Naive thymus-derived CD4-positive, alpha-beta T cell (primary cell): ENCODE measurements at regions not wholly inside any gene's neighbourhood (a gene's known extent, or its start where the extent isn't known, plus 50 kb on each side); places are given as distances from the start of the nearest gene placed in this dataset.

Experiments
- ATAC-seq: fragments of 150-1000 bp; cut with Tn5 transposase; 2 replicates; pipeline ENCODE4 v1.10.0; 2021; ENCODE audit warnings: mild to moderate bottlenecking, moderate library complexity
- CTCF ChIA-PET: fragments of 350-600 bp; sonication (Branson Sonifier 250); formaldehyde crosslinking; loops from one replicate; lab custom pipeline; 2021; ENCODE audit warnings: antibody characterized with exemption; lab: Charles Lee
- POLR2A ChIA-PET: fragments of 350-600 bp; sonication (Branson Sonifier 250); formaldehyde crosslinking; loops from one replicate; lab custom pipeline; 2021; ENCODE audit warnings: antibody characterized with exemption, inconsistent platforms; lab: Charles Lee
- DNase-seq, 9 donors: peaks; one replicate each; pipeline versions ENCODE4 v3.0.0 to v3.0.0-alpha.2; 2020 to 2022; ENCODE audit warnings: mixed read lengths in 1 of 9
- H3K27ac ChIP-seq: one replicate; pipeline ENCODE4 v1.7.0; 2013; ENCODE audit warnings: mild to moderate bottlenecking, low read depth, low read length, moderate library complexity
- H3K27me3 ChIP-seq, 2 donors: one replicate each; pipeline ENCODE4 v1.7.0; 2013; ENCODE audit warnings: low read length in 2 of 2, mild to moderate bottlenecking in 2 of 2, moderate library complexity in 2 of 2; ENCODE audit not compliant: control insufficient read depth in 2 of 2, insufficient read depth in 2 of 2
- H3K36me3 ChIP-seq, 3 experiments: 1 replicate in 2 of 3; 2 replicates in 1 of 3; pipeline ENCODE4 v1.7.0; 2013; ENCODE audit warnings: low read length in 3 of 3, mild to moderate bottlenecking in 3 of 3, moderate library complexity in 1 of 3; ENCODE audit not compliant: insufficient read depth in 3 of 3, control insufficient read depth in 2 of 3
- H3K4me1 ChIP-seq, 2 donors: one replicate each; pipeline ENCODE4 v1.7.0; 2013; ENCODE audit warnings: low read length in 2 of 2, mild to moderate bottlenecking in 2 of 2, moderate library complexity in 1 of 2; ENCODE audit not compliant: control insufficient read depth in 2 of 2, insufficient read depth in 2 of 2
- H3K4me3 ChIP-seq: 2 replicates; pipeline ENCODE4 v1.7.0; 2013; ENCODE audit warnings: mild to moderate bottlenecking, low read length
- H3K9me3 ChIP-seq, 3 experiments: 1 replicate in 2 of 3; 2 replicates in 1 of 3; pipeline ENCODE4 v1.7.0; 2013; ENCODE audit warnings: low read length in 3 of 3; ENCODE audit not compliant: control insufficient read depth in 2 of 3
- H3K27ac Mint-ChIP-seq, 9 donors: one replicate each; pipeline ENCODE4 v1.8.0; 2020 to 2022; ENCODE audit warnings: mixed read lengths in 9 of 9, mild to moderate bottlenecking in 8 of 9, moderate library complexity in 5 of 9, inconsistent platforms in 2 of 9
- H3K27me3 Mint-ChIP-seq, 5 donors: one replicate each; pipeline ENCODE4 v1.8.0; 2021 to 2022; ENCODE audit warnings: mixed read lengths in 5 of 5, mild to moderate bottlenecking in 1 of 5
- H3K36me3 Mint-ChIP-seq, 5 donors: one replicate each; pipeline ENCODE4 v1.8.0; 2020 to 2022; ENCODE audit warnings: mixed read lengths in 5 of 5, mild to moderate bottlenecking in 3 of 5, inconsistent platforms in 1 of 5
- H3K4me1 Mint-ChIP-seq, 7 donors: one replicate each; pipeline ENCODE4 v1.8.0; 2020 to 2022; ENCODE audit warnings: mixed read lengths in 7 of 7, mild to moderate bottlenecking in 3 of 7, inconsistent platforms in 1 of 7
- H3K4me3 Mint-ChIP-seq, 10 donors: one replicate each; pipeline ENCODE4 v1.8.0; 2020 to 2022; ENCODE audit warnings: mild to moderate bottlenecking in 10 of 10, mixed read lengths in 10 of 10, moderate library complexity in 6 of 10, inconsistent platforms in 2 of 10
- H3K9me3 Mint-ChIP-seq, 11 donors: one replicate each; pipeline ENCODE4 v1.8.0; 2020 to 2022; ENCODE audit warnings: mixed read lengths in 11 of 11, mild to moderate bottlenecking in 4 of 11, inconsistent platforms in 1 of 11, moderate library complexity in 1 of 11
- intact Hi-C, 2 donors: fragments of 100-400 bp; cut with micrococcal nuclease; formaldehyde crosslinking; loops; one replicate each; pipeline ENCODE4 v1.15.1; 2023

DNA sequence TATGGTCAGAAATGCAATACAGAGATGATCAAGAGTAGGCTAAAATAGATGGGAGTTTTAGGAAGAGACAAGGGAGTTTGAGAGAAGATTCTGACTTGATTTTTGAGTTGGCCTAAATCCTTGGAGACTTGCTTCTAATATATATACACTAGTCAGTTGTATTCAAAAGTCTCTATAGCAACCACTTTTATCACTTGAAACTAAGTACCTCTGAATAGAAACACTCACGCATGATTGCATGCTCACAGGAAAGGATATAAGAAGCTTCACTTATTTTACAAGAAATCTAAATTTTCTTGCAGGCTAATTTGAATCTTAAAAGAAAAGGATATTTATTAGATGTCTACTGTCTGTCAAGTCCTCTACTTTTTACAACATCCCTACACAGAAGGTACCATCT, 316.8 kb downstream of the SNAPC1 start:
- no peak for ATAC-seq
- Histone ChIP-seq H3K4me1 (peaks cover 19 to 21% of the 10 kb centered on the region in 2 donors), H3K4me3 (no peak overlapping the region), H3K9me3 (no peaks in the 10 kb centered on the region), H3K27me3 (no peaks in the 10 kb centered on the region), H3K36me3 (no peaks in the 10 kb centered on the region), H3K27ac (no peak overlapping the region)
- CTCF ChIA-PET = no interaction called here
- intact Hi-C loops = no loop called here
- H3K4me3 Mint-ChIP-seq = no peak overlapping the region
- DNase-seq = no peak
- peaks cover 0 to 13% (median 0%) of the 10 kb centered on the region in 5 donors for H3K27me3 Mint-ChIP-seq
- H3K9me3 Mint-ChIP-seq = no peaks in the 10 kb centered on the region
- no peaks in the 10 kb centered on the region for H3K36me3 Mint-ChIP-seq
- POLR2A ChIA-PET = interaction anchor here (0.6 kb wide), 1 partner anchor 857 kb away, joined by 4 read pairs; no protein-coding TSS in a partner anchor
- H3K27ac Mint-ChIP-seq = no peak overlapping the region
- peaks cover 7 to 57% (median 44%) of the 10 kb centered on the region in 7 donors for H3K4me1 Mint-ChIP-seq

DNA sequence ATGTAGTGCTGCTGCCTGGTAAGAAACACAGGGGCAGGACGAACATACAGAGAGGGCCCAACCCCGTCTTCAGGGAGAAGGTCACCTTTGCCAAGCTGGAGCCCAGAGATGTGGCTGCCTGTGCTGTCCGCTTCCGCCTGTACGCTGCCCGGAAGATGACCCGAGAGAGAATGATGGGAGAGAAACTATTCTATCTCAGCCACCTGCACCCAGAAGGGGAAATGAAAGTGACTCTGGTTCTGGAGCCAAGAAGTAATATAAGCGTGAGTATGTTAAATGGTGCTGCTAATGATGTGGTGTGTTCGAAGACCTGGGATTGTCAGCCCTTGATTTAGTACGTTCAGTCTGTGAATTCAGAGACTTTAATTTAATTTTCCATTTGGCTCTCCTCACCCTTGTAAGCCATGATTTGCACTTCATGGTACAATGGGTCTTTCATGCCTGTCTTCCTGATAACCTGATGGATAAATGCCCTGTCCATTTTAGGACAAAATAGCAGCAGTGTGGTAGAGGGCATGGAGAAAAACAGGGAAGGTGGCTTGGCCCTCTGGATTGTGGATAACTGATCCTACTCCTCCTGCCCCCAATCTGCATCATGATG, 318.9 kb downstream of the SNAPC1 start:
- DNase-seq (no peak), ATAC-seq (no peak)
- intact Hi-C loops = no loop called here
- Mint-ChIP-seq H3K36me3 (peaks cover 0 to 11% (median 5%) of the 10 kb centered on the region in 5 donors), H3K27me3 (peaks cover 0 to 13% (median 0%) of the 10 kb centered on the region in 5 donors), H3K27ac (no peak overlapping the region), H3K4me3 (peak overlapping the region in 1 of 10 donors; percentile 1), H3K9me3 (peaks cover 0 to 15% (median 8%) of the 10 kb centered on the region in 11 donors), H3K4me1 (peaks cover 7 to 54% (median 44%) of the 10 kb centered on the region in 7 donors)
- Histone ChIP-seq H3K36me3 (no peaks in the 10 kb centered on the region), H3K27me3 (no peaks in the 10 kb centered on the region), H3K4me3 (no peak overlapping the region), H3K27ac (no peak overlapping the region), H3K9me3 (peaks cover 0 to 4% (median 0%) of the 10 kb centered on the region in 3 experiments), H3K4me1 (peaks cover 19 to 21% of the 10 kb centered on the region in 2 donors)
- ChIA-PET CTCF (no interaction called here), POLR2A (no interaction called here)

DNA sequence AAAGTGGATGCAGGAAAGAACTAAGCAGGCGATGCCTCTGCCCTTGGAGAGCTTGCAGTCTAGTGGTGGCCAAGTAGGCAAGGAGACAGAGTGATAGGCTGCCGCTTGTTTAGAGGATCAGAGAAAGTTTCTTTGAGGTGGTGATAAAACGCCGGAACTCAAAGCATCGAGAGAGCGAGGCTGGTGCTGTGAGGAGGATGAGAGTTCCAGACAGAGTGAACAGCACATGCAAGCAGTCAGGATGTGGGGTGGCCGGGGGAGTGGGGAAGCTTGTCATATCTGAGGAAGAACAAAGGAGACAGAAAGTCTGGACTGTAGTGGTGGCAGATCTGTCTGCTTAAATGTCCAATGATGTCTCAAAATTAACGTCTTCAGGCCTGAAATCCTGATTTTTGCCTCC, 319.7 kb downstream of the SNAPC1 start:
- DNase-seq = peak in 4 of 9 donors; percentile 6 to 25 (median 20)
- H3K9me3 ChIP-seq = peaks cover 0 to 4% (median 0%) of the 10 kb centered on the region in 3 experiments
- peaks cover 2 to 15% (median 3%) of the 10 kb centered on the region in 5 donors for H3K27me3 Mint-ChIP-seq
- ChIA-PET POLR2A (no interaction called here), CTCF (no interaction called here)
- peaks cover 7 to 46% (median 37%) of the 10 kb centered on the region in 7 donors for H3K4me1 Mint-ChIP-seq
- no peak for ATAC-seq
- H3K27ac ChIP-seq = no peak overlapping the region
- no peaks in the 10 kb centered on the region for H3K27me3 ChIP-seq
- peak overlapping the region in 5 of 10 donors; percentile 1 to 47 (median 17) for H3K4me3 Mint-ChIP-seq
- H3K9me3 Mint-ChIP-seq = peaks cover 0 to 15% (median 8%) of the 10 kb centered on the region in 11 donors
- peak overlapping the region in 2 of 9 donors; percentile 71 to 88 for H3K27ac Mint-ChIP-seq
- intact Hi-C loops = no loop called here
- H3K36me3 Mint-ChIP-seq = peaks cover 0 to 11% (median 5%) of the 10 kb centered on the region in 5 donors
- H3K36me3 ChIP-seq = no peaks in the 10 kb centered on the region
- peaks cover 14 to 18% of the 10 kb centered on the region in 2 donors for H3K4me1 ChIP-seq
- no peak overlapping the region for H3K4me3 ChIP-seq

DNA sequence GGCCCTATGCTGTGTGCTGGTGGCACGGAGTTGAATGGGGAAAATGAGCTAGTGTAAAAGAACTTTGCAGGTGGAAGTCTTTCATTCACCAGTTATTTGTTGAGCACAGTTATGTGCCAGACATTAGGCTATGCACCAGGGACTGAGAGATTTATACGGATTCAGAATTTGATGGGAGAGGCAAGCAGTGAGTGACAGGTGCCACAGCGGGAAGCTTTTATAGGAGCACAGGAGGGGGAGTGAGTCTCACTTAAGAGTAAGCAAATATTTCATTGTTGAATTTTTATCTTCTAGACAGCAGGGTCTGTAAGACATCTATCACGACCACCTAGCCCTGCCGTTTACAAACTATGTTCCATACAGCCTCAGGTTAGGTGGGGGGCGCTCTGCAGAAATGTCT, 320.6 kb downstream of the SNAPC1 start:
- Histone ChIP-seq H3K27ac (no peak overlapping the region), H3K27me3 (no peaks in the 10 kb centered on the region), H3K36me3 (no peaks in the 10 kb centered on the region), H3K9me3 (peaks cover 0 to 4% (median 0%) of the 10 kb centered on the region in 3 experiments), H3K4me3 (no peak overlapping the region), H3K4me1 (peaks cover 6 to 9% of the 10 kb centered on the region in 2 donors)
- Mint-ChIP-seq H3K36me3 (peaks cover 0 to 11% (median 5%) of the 10 kb centered on the region in 5 donors), H3K27me3 (peaks cover 4 to 15% (median 7%) of the 10 kb centered on the region in 5 donors), H3K9me3 (peaks cover 0 to 15% (median 8%) of the 10 kb centered on the region in 11 donors), H3K4me1 (peaks cover 3 to 37% (median 29%) of the 10 kb centered on the region in 7 donors), H3K4me3 (no peak overlapping the region), H3K27ac (peak overlapping the region in 1 of 9 donors; percentile 36)
- intact Hi-C loops = no loop called here
- POLR2A ChIA-PET = no interaction called here
- no peak for DNase-seq
- CTCF ChIA-PET = no interaction called here
- ATAC-seq = no peak

DNA sequence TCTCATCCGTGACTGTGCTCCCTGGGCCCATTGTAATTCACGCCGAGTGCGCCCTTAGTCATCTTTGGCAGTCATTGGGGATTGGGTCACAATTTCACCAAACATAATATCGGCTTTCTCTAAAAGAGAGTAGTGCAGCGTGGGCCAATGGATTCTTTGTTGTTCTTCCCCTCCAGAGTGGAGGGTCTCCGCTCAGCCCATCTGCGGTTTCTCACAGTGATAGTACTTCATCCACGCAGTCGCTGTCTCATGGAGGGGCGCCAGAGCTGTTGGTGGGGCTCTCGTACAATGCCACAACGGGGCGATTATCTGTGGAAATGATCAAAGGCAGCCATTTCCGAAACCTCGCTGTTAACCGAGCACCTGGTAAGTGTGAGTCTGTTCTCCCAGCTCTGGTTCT, 321.8 kb downstream of the SNAPC1 start:
- Mint-ChIP-seq H3K4me3 (no peak overlapping the region), H3K27ac (peak overlapping the region in 1 of 9 donors; percentile 70), H3K9me3 (peaks cover 0 to 15% (median 8%) of the 10 kb centered on the region in 11 donors), H3K27me3 (peaks cover 6 to 15% (median 7%) of the 10 kb centered on the region in 5 donors), H3K4me1 (peaks cover 0 to 25% (median 19%) of the 10 kb centered on the region in 7 donors), H3K36me3 (peaks cover 0 to 11% (median 5%) of the 10 kb centered on the region in 5 donors)
- Histone ChIP-seq H3K27ac (no peak overlapping the region), H3K27me3 (no peaks in the 10 kb centered on the region), H3K9me3 (peaks cover 0 to 4% (median 0%) of the 10 kb centered on the region in 3 experiments), H3K4me3 (no peak overlapping the region), H3K4me1 (peaks cover 0 to 9% of the 10 kb centered on the region in 2 donors), H3K36me3 (no peaks in the 10 kb centered on the region)
- DNase-seq (no peak), ATAC-seq (no peak)
- intact Hi-C loops = no loop called here
- POLR2A ChIA-PET = no interaction called here
- CTCF ChIA-PET = no interaction called here

DNA sequence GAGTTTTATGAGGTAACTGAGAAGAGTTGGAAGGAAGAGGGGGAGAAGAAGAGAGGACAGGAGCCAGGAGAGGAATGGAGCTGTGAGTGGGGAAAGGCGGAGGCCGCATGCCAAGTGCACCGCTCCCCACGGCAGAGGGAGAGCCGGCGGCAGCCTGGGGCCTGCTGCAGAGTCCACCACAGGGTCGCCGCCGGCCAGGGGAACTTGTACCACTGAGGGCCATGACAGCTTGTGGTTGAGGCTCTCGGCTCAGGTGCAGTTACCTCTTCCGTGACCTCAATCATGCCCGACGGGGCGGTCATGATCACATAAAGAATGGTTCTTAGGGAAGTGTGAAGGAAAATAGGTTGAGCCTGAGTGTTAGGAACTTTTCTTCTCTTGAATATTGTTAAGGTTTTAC, 325.0 kb downstream of the SNAPC1 start:
- Mint-ChIP-seq H3K9me3 (peaks cover 0 to 30% (median 13%) of the 10 kb centered on the region in 11 donors), H3K4me1 (peaks cover 0 to 7% (median 5%) of the 10 kb centered on the region in 7 donors), H3K36me3 (peaks cover 0 to 11% (median 7%) of the 10 kb centered on the region in 5 donors), H3K27me3 (peaks cover 7 to 17% (median 12%) of the 10 kb centered on the region in 5 donors), H3K4me3 (no peak overlapping the region), H3K27ac (no peak overlapping the region)
- ChIA-PET POLR2A (no interaction called here), CTCF (no interaction called here)
- Histone ChIP-seq H3K27me3 (no peaks in the 10 kb centered on the region), H3K36me3 (no peaks in the 10 kb centered on the region), H3K9me3 (peaks cover 0 to 4% (median 0%) of the 10 kb centered on the region in 3 experiments), H3K4me3 (no peak overlapping the region), H3K4me1 (peaks cover 0 to 2% of the 10 kb centered on the region in 2 donors), H3K27ac (no peak overlapping the region)
- no peak for DNase-seq
- intact Hi-C loops = no loop called here
- no peak for ATAC-seq
